ENCODE measurements at regions not wholly inside any gene's neighbourhood (a gene's known extent, or its start where the extent isn't known, plus 50 kb on each side); places are given as distances from the start of the nearest gene placed in this dataset.

- TF ChIP-seq CTCF (IDR thresholded peaks at IDR 0.05) (no peak), POLR2A (IDR thresholded peaks at IDR 0.05) (no peak)
These were observed 404.5 kb downstream of the INSC start for GRCh38 chr11:15519124-15519791.

Data from breast epithelium (tissue), 3 donors.